ENCODE measurements at regions not wholly inside any gene's neighbourhood (a gene's known extent, or its start where the extent isn't known, plus 50 kb on each side); places are given as distances from the start of the nearest gene placed in this dataset.

DNA sequence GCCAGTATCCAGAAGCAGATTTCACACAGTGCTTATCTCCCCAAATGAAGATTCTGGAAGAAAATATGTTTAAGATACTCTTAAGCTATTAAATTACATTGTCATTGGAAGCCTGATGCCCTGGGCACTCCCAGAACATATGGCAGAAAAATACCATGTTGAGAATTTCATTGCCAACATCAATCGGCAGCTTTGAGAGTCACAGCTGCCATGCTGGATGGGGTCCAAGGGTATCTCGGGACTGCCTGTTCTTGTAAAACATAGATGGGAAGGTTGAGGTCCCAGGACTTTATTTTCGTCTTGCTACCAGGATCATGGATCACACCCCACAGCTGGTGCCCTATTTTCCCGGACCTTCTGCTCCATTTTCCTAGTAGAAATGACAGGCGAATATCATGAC is 632.5 kb downstream of the SUCLG1 start:
- TF ChIP-seq, protein P1, sequence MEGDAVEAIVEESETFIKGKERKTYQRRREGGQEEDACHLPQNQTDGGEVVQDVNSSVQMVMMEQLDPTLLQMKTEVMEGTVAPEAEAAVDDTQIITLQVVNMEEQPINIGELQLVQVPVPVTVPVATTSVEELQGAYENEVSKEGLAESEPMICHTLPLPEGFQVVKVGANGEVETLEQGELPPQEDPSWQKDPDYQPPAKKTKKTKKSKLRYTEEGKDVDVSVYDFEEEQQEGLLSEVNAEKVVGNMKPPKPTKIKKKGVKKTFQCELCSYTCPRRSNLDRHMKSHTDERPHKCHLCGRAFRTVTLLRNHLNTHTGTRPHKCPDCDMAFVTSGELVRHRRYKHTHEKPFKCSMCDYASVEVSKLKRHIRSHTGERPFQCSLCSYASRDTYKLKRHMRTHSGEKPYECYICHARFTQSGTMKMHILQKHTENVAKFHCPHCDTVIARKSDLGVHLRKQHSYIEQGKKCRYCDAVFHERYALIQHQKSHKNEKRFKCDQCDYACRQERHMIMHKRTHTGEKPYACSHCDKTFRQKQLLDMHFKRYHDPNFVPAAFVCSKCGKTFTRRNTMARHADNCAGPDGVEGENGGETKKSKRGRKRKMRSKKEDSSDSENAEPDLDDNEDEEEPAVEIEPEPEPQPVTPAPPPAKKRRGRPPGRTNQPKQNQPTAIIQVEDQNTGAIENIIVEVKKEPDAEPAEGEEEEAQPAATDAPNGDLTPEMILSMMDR (optimal IDR thresholded peaks at IDR 0.05 in 1 of 3, IDR thresholded peaks at IDR 0.05 in 1 of 3, conservative IDR thresholded peaks at IDR 0.05 in 1 of 3; ENCODE audit: extremely low read depth in 1 of 3, insufficient read depth in 2 of 3, low read length in 3 of 3): no peak
- TF ChIP-seq EZH2 (IDR thresholded peaks at IDR 0.05; ENCODE audit: low read length): no peak
